Testis (tissue), 2 donors: ENCODE measurements at regions not wholly inside any gene's neighbourhood (a gene's known extent, or its start where the extent isn't known, plus 50 kb on each side); places are given as distances from the start of the nearest gene placed in this dataset.

Source experiments
- CTCF ChIP-seq, 3 experiments: fragments of 450-650 bp in 2 of 3; fragments of 200-600 bp in 1 of 3; sonication (generic) in 1 of 3; IDR thresholded peaks; one replicate each; pipeline ENCODE4 v1.5.1; 2016 to 2019; ENCODE audit warnings: antibody characterized with exemption in 3 of 3, mild to moderate bottlenecking in 2 of 3, moderate library complexity in 1 of 3
- POLR2A ChIP-seq: fragments of 450-650 bp; IDR thresholded peaks from one replicate; pipeline ENCODE4 v1.6.1; 2017; ENCODE audit warnings: antibody characterized with exemption, mild to moderate bottlenecking, moderate library complexity

GRCh38 chr11:46207270-46207669, 70.2 kb upstream of the CREB3L1 start:
- TF ChIP-seq CTCF (IDR thresholded peaks at IDR 0.05) (no peak), POLR2A (no peak)
